NT2/D1 (cell line): ENCODE measurements at regions not wholly inside any gene's neighbourhood (a gene's known extent, or its start where the extent isn't known, plus 50 kb on each side); places are given as distances from the start of the nearest gene placed in this dataset.

Experiments
- DNase-seq: peaks from one replicate; pipeline ENCODE4 v3.0.0-alpha.2; 2011; ENCODE audit warnings: low read depth, low spot score
- H3K27me3 ChIP-seq: 2 replicates; pipeline ENCODE4 v1.6.0; 2011; ENCODE audit warnings: mild to moderate bottlenecking; ENCODE audit not compliant: insufficient read length, insufficient read depth
- H3K36me3 ChIP-seq: 2 replicates; pipeline ENCODE4 v1.6.1; 2011; ENCODE audit warnings: mild to moderate bottlenecking, low read length, mixed read lengths; ENCODE audit not compliant: insufficient read depth, insufficient read length
- H3K4me1 ChIP-seq: 2 replicates; pipeline ENCODE4 v1.5.1; 2011; ENCODE audit not compliant: insufficient read depth, insufficient read length
- H3K4me3 ChIP-seq: 2 replicates; pipeline ENCODE4 v1.5.1; 2011; ENCODE audit warnings: low read depth; ENCODE audit not compliant: insufficient read length
- H3K9ac ChIP-seq: 2 replicates; pipeline ENCODE4 v1.6.0; 2011; ENCODE audit warnings: low read depth; ENCODE audit not compliant: insufficient read length
- H3K9me3 ChIP-seq: 2 replicates; pipeline ENCODE4 v1.5.1; 2011; ENCODE audit warnings: mild to moderate bottlenecking, low read length; ENCODE audit not compliant: insufficient read depth
- SUZ12 ChIP-seq: IDR thresholded peaks from 2 replicates; pipeline ENCODE4 v1.6.1; 2011; ENCODE audit not compliant: insufficient read length, insufficient read depth; ENCODE audit errors: extremely low read depth
- YY1 ChIP-seq: IDR thresholded peaks from 2 replicates; pipeline ENCODE4 v1.6.1; 2011; ENCODE audit not compliant: insufficient read length, insufficient read depth
- ZNF274 ChIP-seq: IDR thresholded peaks from 2 replicates; pipeline ENCODE4 v1.6.1; 2011; ENCODE audit warnings: mild to moderate bottlenecking, low read depth, low read length

DNA sequence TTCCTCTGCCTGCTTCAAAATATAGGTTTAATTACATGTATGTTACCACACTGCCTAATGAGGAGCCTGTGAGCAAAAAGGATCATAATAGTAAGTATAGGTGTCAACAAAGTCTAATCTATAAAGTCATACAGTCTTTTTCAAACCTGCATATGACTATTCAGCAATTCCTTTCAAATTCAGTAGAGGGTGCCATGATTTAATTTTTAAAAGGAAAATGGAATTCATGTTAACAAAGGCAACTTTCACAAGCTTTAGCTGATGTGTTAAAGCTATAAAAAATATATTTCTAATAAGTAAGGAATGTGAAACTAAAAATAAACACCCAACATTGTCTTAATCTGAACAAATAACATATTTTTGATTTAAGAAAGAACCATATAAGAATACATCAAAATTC, 52.1 kb downstream of the MPP7 start:
- no peaks in the 10 kb centered on the region for H3K27me3 ChIP-seq
- H3K4me3 ChIP-seq = no peak overlapping the region
- H3K4me1 ChIP-seq = no peaks in the 10 kb centered on the region
- H3K9me3 ChIP-seq = no peaks in the 10 kb centered on the region
- DNase-seq = no peak
- H3K36me3 ChIP-seq = no peaks in the 10 kb centered on the region
- no peak overlapping the region for H3K9ac ChIP-seq
- TF ChIP-seq ZNF274 (no peak), SUZ12 (no peak), YY1 (no peak)

DNA sequence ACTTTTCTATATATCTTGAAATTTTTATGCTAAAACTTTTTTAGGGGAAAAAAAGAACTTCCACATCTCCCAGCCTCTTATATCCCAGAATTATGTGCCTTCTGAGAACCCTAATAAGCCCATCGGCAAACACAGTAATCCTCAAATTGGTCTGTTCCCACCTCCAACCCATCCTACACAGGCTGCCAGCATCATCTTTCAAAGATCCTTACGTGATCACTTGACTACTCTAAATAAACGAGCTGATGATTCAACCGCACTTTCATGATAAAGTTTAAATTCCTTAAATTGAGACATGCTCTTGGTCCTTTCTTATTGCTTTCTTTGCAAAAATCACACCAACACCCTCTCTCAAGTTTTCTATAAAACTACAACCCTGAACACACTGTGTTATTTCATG, 52.5 kb downstream of the MPP7 start:
- Histone ChIP-seq H3K4me1 (no peaks in the 10 kb centered on the region), H3K9ac (no peak overlapping the region), H3K4me3 (no peak overlapping the region), H3K36me3 (no peaks in the 10 kb centered on the region), H3K27me3 (no peaks in the 10 kb centered on the region), H3K9me3 (no peaks in the 10 kb centered on the region)
- TF ChIP-seq ZNF274 (no peak), YY1 (no peak), SUZ12 (no peak)
- DNase-seq = no peak

DNA sequence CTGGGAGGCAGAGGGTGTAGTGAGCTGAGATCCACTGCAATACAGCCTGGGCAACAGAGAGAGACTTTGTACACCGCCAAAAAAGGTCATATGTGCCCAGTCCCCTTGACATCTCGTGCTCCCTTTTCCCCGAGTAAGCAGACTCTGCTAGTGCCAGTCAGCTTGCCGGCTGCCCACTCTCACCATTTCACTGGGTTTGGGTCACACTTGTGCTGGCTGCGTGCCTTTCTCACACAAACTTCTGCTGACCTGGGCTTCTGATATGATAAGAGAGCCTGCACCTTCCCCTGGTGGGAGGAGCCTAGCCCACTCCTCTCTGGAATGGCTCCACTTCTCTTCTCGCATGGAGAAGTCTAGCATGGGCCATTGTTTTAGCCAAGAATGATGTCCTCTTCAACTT, 53.4 kb downstream of the MPP7 start:
- H3K27me3 ChIP-seq = no peaks in the 10 kb centered on the region
- no peaks in the 10 kb centered on the region for H3K36me3 ChIP-seq
- TF ChIP-seq ZNF274 (no peak), SUZ12 (no peak)
- H3K9me3 ChIP-seq = no peaks in the 10 kb centered on the region
- H3K4me1 ChIP-seq = no peaks in the 10 kb centered on the region
- H3K9ac ChIP-seq = no peak overlapping the region
- no peak overlapping the region for H3K4me3 ChIP-seq
- no peak for DNase-seq

DNA sequence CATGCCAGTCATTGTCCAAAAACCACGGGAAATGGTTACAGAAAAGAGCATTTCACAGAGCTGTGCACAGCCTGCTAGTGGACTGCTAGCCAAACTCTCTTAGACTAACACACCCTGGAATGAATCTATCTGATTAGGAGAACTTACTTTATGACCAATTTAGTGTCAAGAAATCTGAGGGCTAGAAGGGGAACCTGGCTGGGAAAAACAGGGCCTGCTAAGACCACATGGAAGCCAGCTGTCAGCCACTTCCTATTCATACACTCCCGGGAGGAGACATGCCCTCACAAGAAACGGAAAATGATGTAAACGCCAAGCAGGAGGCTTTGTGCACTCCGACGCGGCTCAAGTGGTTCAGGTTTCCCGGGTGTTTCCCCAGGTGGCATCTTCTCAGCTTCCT, 54.8 kb downstream of the MPP7 start:
- no peak overlapping the region for H3K4me3 ChIP-seq
- H3K4me1 ChIP-seq = no peaks in the 10 kb centered on the region
- H3K9ac ChIP-seq = no peak overlapping the region
- H3K36me3 ChIP-seq = no peaks in the 10 kb centered on the region
- H3K9me3 ChIP-seq = no peaks in the 10 kb centered on the region
- TF ChIP-seq ZNF274 (no peak), YY1 (no peak), SUZ12 (no peak)
- no peak for DNase-seq
- H3K27me3 ChIP-seq = no peaks in the 10 kb centered on the region

DNA sequence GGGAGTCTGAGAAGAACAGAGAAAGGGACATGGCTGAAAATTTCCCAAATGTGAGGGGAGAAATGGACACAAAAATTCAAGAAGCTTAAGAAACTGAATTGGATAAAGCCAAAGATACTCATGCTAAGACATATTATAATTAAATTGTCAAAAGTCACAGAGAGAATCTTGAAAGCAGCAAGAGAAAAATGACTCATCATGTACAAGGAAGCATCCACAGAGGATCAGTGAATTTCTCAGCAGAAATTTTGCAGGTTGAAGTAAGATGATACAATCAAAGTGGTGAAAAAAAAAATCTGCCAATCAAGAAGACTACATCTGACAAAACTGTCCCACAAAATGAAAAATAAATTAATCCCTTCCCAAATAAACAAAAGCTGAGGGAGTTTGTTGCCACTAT, 56.8 kb downstream of the MPP7 start:
- no peaks in the 10 kb centered on the region for H3K4me1 ChIP-seq
- TF ChIP-seq SUZ12 (no peak), YY1 (no peak), ZNF274 (no peak)
- no peak overlapping the region for H3K9ac ChIP-seq
- no peak for DNase-seq
- no peaks in the 10 kb centered on the region for H3K36me3 ChIP-seq
- H3K9me3 ChIP-seq = no peaks in the 10 kb centered on the region
- H3K27me3 ChIP-seq = no peaks in the 10 kb centered on the region
- no peak overlapping the region for H3K4me3 ChIP-seq

DNA sequence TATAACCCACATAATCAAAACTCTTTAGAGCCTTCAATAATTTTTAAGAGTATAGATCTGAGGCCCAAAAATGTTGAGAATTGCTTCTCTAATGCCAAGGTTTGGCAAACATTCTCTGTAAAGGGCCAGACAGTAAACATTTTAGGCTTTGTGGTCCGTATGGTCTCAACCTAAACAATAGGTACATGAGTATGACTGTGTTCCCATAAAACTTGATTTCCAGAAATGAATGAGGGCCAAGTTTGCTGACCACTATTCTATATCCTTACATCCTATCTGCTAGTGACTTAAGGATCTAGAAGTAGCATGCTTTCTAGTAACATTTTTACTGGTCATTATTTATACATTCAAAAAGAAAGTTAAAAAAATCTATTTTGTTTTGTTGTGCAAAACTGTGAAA, 58.9 kb downstream of the MPP7 start:
- H3K9me3 ChIP-seq = no peaks in the 10 kb centered on the region
- no peaks in the 10 kb centered on the region for H3K4me1 ChIP-seq
- H3K9ac ChIP-seq = no peak overlapping the region
- H3K4me3 ChIP-seq = no peak overlapping the region
- no peaks in the 10 kb centered on the region for H3K36me3 ChIP-seq
- DNase-seq = no peak
- no peak for TF ChIP-seq YY1
- TF ChIP-seq ZNF274 = no peak
- TF ChIP-seq SUZ12 = no peak
- H3K27me3 ChIP-seq = no peaks in the 10 kb centered on the region

DNA sequence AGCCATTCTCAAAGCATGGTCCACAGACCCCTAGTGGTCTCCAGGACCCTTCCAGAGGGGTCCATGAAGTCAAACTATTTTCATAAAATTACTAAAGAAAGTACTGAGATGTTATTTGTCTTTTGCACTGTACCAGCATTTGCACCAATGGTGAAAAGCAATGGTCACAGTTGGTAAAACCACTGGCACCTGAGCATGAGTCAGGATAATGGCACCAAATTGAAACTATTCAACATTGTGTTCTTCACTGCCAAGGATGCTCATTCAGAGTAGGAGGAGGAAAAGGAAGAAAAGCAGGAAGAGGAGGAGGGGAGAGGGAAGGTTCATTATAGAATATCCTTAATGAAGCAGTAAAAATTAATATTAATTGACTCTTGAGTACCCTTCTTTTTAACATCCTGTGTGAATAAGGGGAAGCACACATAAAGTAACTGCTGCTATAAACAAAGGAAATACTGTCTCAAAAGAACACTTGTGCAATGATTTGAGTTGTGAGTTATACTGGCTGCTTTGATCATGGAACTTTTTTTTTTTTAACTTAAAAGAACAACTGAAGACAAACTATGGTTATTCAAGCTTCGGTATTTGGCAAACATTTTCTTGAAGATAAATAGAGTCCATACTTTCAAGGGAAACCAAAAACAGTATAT, 60.2 kb downstream of the MPP7 start:
- Histone ChIP-seq H3K9me3 (no peaks in the 10 kb centered on the region), H3K4me1 (no peaks in the 10 kb centered on the region), H3K4me3 (no peak overlapping the region), H3K27me3 (no peaks in the 10 kb centered on the region), H3K9ac (no peak overlapping the region), H3K36me3 (no peaks in the 10 kb centered on the region)
- no peak for DNase-seq
- TF ChIP-seq ZNF274 (no peak), YY1 (no peak), SUZ12 (no peak)
